ENCODE measurements at regions not wholly inside any gene's neighbourhood (a gene's known extent, or its start where the extent isn't known, plus 50 kb on each side); places are given as distances from the start of the nearest gene placed in this dataset.
"Not testable (repeated sequence)": the region's sequence is repeated elsewhere in the genome, so short reads cannot be mapped to it uniquely, and the experiment has no call there.

GRCh38 chrX:137878401-137878800 lies 312.5 kb downstream of the ZIC3 start:
- no peak for FAIRE-seq
- DNase-seq (ENCODE audit: low spot score): no peak

GRCh38 chrX:137882960-137883359 lies 317.0 kb downstream of the ZIC3 start:
- no peak for FAIRE-seq
- no peak for DNase-seq (ENCODE audit: low spot score)

GRCh38 chrX:137884813-137885212 lies 318.9 kb downstream of the ZIC3 start:
- not testable (repeated sequence) for DNase-seq (ENCODE audit: low spot score); FAIRE-seq

GRCh38 chrX:137891431-137891830 lies 325.5 kb downstream of the ZIC3 start:
- DNase-seq (ENCODE audit: low spot score): no peak
- no peak for FAIRE-seq

GRCh38 chrX:137896123-137896522 lies 330.2 kb downstream of the ZIC3 start:
- DNase-seq (ENCODE audit: low spot score): no peak
- FAIRE-seq: no peak

- FAIRE-seq (no peak), DNase-seq (ENCODE audit: low spot score) (no peak)
These were observed 349.5 kb downstream of the ZIC3 start for GRCh38 chrX:137915466-137915865.

GRCh38 chrX:137916090-137916746 lies 350.3 kb downstream of the ZIC3 start:
- DNase-seq (ENCODE audit: low spot score) (peak; percentile 2), FAIRE-seq (no peak)

GRCh38 chrX:137926090-137926489 lies 360.2 kb downstream of the ZIC3 start:
- DNase-seq (ENCODE audit: low spot score) (peak; percentile 4), FAIRE-seq (no peak)

GRCh38 chrX:137929951-137930350 lies 364.0 kb downstream of the ZIC3 start:
- FAIRE-seq (no peak), DNase-seq (ENCODE audit: low spot score) (no peak)

- no peak for DNase-seq (ENCODE audit: low spot score)
- FAIRE-seq: no peak
These were observed 364.6 kb downstream of the ZIC3 start for GRCh38 chrX:137930533-137930932.

- FAIRE-seq: not testable (repeated sequence)
These were observed 368.3 kb downstream of the ZIC3 start for GRCh38 chrX:137934214-137934613.

GRCh38 chrX:137934887-137935286 lies 369.0 kb downstream of the ZIC3 start:
- not testable (repeated sequence) for DNase-seq (ENCODE audit: low spot score); FAIRE-seq

More at GRCh38 chrX:137934214-137934613, 368.3 kb downstream of the ZIC3 start:
- not testable (repeated sequence) for DNase-seq (ENCODE audit: low spot score)

GRCh38 chrX:137945470-137945869 lies 379.5 kb downstream of the ZIC3 start:
- DNase-seq (ENCODE audit: low spot score) (no peak), FAIRE-seq (no peak)

- FAIRE-seq: no peak
- DNase-seq (ENCODE audit: low spot score): no peak
These were observed 403.3 kb downstream of the ZIC3 start for GRCh38 chrX:137969191-137969590.

GRCh38 chrX:137982472-137983172 lies 416.7 kb downstream of the ZIC3 start:
- DNase-seq (ENCODE audit: low spot score) (no peak), FAIRE-seq (no peak)

- no peak for DNase-seq (ENCODE audit: low spot score)
- FAIRE-seq: no peak
These were observed 422.5 kb downstream of the ZIC3 start for GRCh38 chrX:137988470-137988869.

- FAIRE-seq: no peak
- no peak for DNase-seq (ENCODE audit: low spot score)
These were observed 432.7 kb downstream of the ZIC3 start for GRCh38 chrX:137998619-137999018.

GRCh38 chrX:137999071-137999470 lies 433.1 kb downstream of the ZIC3 start:
- DNase-seq (ENCODE audit: low spot score): no peak
- FAIRE-seq: no peak

- FAIRE-seq: no peak
These were observed 433.6 kb downstream of the ZIC3 start for GRCh38 chrX:137999552-137999951.

GRCh38 chrX:138001226-138001625 lies 435.3 kb downstream of the ZIC3 start:
- no peak for FAIRE-seq
- DNase-seq (ENCODE audit: low spot score): no peak

More at GRCh38 chrX:137999552-137999951, 433.6 kb downstream of the ZIC3 start:
- no peak for DNase-seq (ENCODE audit: low spot score)

GRCh38 chrX:138006180-138006579 lies 440.3 kb downstream of the ZIC3 start:
- FAIRE-seq (no peak), DNase-seq (ENCODE audit: low spot score) (no peak)

GRCh38 chrX:138008281-138008680 lies 442.4 kb downstream of the ZIC3 start:
- DNase-seq (ENCODE audit: low spot score): no peak
- no peak for FAIRE-seq

GRCh38 chrX:138011468-138011867 lies 445.5 kb downstream of the ZIC3 start:
- DNase-seq (ENCODE audit: low spot score): no peak
- FAIRE-seq: no peak
